LNCAP (cell line): ENCODE measurements at regions not wholly inside any gene's neighbourhood (a gene's known extent, or its start where the extent isn't known, plus 50 kb on each side); places are given as distances from the start of the nearest gene placed in this dataset.

ENCODE experiments used
- TF ChIP-seq, protein P1 (sequence below): fragments of 450-650 bp; IDR thresholded peaks from 2 replicates; pipeline ENCODE4 v1.5.1; 2017; ENCODE audit warnings: mild to moderate bottlenecking

DNA sequence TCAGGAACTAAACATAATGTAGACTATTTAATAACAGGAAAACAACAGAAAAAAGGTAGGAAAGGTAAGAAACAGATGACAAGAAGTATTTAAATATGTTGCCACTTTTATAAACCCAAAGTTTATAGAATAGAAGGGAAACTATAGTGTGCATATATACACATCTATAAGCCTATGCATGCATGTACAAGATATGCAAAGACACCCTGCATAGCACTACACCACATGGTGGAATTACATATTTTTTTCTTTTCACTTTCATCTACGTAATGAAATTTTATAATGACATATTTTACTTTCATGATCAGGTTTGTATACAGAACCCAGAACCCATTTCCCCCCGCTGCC lies 136.8 kb downstream of the MEX3B start:
- TF ChIP-seq, protein P1, sequence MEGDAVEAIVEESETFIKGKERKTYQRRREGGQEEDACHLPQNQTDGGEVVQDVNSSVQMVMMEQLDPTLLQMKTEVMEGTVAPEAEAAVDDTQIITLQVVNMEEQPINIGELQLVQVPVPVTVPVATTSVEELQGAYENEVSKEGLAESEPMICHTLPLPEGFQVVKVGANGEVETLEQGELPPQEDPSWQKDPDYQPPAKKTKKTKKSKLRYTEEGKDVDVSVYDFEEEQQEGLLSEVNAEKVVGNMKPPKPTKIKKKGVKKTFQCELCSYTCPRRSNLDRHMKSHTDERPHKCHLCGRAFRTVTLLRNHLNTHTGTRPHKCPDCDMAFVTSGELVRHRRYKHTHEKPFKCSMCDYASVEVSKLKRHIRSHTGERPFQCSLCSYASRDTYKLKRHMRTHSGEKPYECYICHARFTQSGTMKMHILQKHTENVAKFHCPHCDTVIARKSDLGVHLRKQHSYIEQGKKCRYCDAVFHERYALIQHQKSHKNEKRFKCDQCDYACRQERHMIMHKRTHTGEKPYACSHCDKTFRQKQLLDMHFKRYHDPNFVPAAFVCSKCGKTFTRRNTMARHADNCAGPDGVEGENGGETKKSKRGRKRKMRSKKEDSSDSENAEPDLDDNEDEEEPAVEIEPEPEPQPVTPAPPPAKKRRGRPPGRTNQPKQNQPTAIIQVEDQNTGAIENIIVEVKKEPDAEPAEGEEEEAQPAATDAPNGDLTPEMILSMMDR, result no peak

DNA sequence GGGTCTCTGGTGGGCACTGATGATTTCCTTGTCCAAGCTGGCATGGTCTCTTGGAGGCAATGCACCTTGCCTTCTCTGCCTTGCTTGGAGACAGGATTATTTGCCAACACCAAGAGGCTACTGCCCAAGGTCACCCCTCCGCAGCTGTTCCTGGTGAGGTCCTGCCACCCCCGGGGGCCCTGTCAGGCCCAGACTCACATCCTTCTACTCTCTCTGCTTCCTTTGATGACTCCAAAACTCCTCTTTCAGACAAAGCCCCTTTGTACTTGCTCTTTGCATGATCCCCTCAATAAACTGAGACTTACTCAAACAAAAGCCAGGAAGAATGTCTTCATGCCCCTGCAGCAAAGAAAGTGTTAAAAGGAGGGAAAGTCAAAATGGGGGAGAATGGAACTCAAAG lies 137.7 kb downstream of the MEX3B start:
- TF ChIP-seq, protein P1, result no peak

DNA sequence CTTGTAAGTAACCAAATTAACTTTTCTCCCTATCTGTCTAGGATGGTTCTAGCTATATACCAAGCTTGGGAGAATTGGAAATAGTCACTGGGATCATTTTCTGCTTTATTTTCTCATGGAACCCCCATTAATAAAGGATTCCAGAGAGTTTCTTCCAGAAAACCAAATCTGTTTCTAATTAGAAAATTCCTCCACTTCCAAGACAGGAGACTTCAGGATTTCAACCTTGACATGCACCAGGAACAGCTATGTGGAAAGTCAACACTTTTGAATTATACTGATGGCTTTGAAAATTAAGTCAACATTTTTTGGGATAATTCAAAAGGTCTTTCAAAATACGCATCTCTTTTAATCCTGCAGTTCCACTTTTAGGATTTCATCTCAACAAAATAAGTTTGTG lies 138.3 kb downstream of the MEX3B start:
- TF ChIP-seq, protein P1, result no peak

DNA sequence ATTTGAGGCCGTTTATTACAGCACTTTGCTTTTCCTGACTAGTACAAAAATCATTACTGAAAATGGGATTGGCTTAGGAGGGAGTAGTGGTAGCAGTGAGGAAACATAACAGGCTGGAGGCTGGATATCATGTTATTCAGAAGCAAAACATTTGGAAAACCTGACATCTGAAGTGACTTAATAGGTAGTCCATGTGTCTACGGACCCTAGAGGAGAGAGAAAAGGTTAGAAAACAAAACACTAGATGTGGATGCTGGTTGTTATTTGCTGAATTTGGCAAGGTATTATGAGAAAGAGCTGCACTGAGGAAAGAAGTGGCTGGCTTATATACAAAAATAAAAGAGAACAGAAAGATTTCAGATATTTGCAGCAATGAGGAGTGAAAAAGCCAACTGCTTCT lies 139.9 kb downstream of the MEX3B start:
- TF ChIP-seq, protein P1, result no peak

DNA sequence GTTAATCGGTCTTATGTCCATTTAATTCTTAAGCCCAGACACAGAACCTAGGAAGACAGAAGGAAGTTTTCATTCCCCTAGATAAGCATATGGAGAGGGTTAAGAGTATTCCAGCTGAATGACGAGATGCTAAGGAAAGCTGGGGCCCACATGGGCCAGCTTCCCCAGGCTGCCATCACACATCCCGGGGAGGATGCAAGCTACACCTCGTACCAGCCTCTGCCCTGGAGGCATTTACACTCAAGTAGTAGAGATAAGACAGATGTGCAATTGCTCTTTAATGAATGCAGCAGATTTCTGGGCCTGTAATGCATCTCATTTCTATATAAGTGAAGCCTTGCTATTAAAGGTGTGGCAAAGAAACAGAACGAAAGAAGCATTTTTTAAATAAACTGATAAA lies 144.5 kb downstream of the MEX3B start:
- TF ChIP-seq, protein P1, result no peak

DNA sequence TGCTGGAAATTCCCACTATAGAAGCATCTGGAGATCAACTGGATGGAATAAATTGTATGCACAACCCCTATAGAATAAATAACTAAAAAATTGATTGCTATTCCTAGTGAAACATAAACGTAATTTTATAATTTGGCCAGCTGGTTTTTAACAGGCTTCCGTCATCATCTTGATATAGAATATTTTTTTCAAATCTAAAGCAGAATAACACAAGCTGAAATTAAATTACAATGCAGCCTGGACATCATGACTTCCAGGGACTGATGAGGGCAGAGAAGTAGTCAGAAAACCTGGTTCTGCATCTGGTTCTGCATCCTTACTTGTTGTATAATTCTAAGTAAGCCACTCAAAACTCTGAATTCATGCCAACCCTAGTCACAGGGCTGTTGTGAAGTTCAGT lies 146.1 kb downstream of the MEX3B start:
- TF ChIP-seq, protein P1, result no peak

DNA sequence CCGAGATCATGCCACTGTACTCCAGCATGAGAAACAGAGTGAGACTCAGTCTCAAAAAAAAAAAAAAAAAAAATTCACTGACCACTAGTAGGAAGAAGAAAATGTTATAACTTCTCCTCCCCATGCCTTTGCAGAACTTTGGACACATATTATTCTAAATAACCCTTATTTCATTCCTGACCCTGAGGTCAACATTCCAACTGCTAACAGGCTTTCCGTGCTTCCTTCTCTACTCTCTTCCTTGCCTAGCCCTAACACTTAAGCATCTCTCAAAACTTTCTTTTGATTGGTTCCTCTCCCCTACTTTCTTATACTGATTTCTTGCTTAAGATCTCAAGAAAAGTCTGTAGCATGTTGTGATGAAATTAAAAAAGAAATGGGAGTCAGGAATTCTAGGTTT lies 146.8 kb downstream of the MEX3B start:
- TF ChIP-seq, protein P1, result no peak

DNA sequence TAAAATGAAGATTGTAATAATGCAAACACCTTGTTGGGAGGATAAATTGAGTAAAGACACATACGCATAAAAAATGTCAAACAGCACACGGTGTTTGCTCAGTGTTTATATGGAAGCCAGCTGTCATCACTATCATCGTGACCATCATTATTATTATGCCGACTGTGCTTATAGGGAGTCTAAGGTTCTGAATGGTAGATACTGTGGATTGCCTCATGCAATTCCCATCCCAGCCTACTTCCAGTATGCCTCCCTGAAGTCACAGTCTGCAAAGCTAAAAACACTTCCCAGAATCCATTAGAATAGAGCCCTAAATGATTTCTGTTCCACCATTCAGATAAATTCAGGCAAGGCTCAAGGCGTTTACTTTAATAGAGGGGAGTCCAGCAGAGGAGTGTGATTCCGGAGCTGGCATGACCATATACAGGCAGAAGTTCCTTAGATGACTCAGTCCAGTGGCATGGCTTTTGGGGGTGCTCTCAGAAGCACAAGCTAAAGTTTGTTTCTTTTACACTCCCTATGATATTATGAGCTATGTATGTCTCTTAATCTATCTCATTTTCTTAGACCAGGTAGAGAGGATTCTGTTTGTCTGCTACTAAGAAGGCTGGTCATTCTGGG lies 148.7 kb downstream of the MEX3B start:
- TF ChIP-seq, protein P1, result no peak
